ENCODE measurements at regions not wholly inside any gene's neighbourhood (a gene's known extent, or its start where the extent isn't known, plus 50 kb on each side); places are given as distances from the start of the nearest gene placed in this dataset.

DNA sequence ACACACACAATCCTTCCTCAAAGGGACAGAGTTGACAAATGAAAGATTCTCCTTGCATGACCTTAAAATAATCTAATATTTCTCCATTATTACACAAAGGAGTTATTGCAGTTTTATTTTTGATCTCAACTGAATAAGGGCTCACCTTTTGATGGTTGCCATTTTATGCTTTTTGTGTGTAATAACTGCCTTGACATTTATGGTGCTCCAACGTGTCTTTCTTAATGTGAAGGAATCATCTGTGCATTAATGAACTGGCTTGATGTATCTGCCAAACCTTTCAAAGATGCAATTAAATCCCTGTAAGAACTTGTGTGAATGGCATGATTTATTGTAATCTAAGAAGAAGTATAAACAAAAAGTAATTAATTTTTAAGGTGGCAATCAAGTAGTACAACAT is 1519.8 kb upstream of the CDH9 start:
- Histone ChIP-seq H3K4me1 (ENCODE audit: low read length) (no peaks in the 10 kb centered on the region), H3K4me2 (ENCODE audit: low read length) (no peak overlapping the region), H3K27ac (ENCODE audit: low read length) (no peak overlapping the region), H3K36me3 (replicated peaks; ENCODE audit: low read depth, low read length) (no peaks in the 10 kb centered on the region), H3K4me3 (ENCODE audit: low read length) (no peak overlapping the region), H3K9ac (ENCODE audit: low read length) (no peak overlapping the region), H3K79me2 (ENCODE audit: low read length) (no peaks in the 10 kb centered on the region), H3K27me3 (ENCODE audit: low read depth, low read length) (no peaks in the 10 kb centered on the region), H2AFZ (ENCODE audit: low read depth, low read length) (no peak overlapping the region), H3K9me3 (ENCODE audit: insufficient read depth, low read length) (no peaks in the 10 kb centered on the region), H4K20me1 (ENCODE audit: insufficient read depth, low read length) (no peaks in the 10 kb centered on the region)
- no peak for TF ChIP-seq CTCF (IDR thresholded peaks at IDR 0.05; ENCODE audit: low read depth, low read length)
- no peak for TF ChIP-seq EZH2phosphoT487 (IDR thresholded peaks at IDR 0.05; ENCODE audit: low read depth)

GRCh38 chr5:28557114-28557513 is 1518.7 kb upstream of the CDH9 start:
- Histone ChIP-seq H3K9me3 (ENCODE audit: insufficient read depth, low read length) (no peaks in the 10 kb centered on the region), H3K9ac (ENCODE audit: low read length) (no peak overlapping the region), H2AFZ (ENCODE audit: low read depth, low read length) (no peak overlapping the region), H3K27ac (ENCODE audit: low read length) (no peak overlapping the region), H3K4me3 (ENCODE audit: low read length) (no peak overlapping the region), H3K79me2 (ENCODE audit: low read length) (no peaks in the 10 kb centered on the region), H3K27me3 (ENCODE audit: low read depth, low read length) (no peaks in the 10 kb centered on the region), H3K4me1 (ENCODE audit: low read length) (no peaks in the 10 kb centered on the region), H4K20me1 (ENCODE audit: insufficient read depth, low read length) (no peaks in the 10 kb centered on the region), H3K4me2 (ENCODE audit: low read length) (no peak overlapping the region), H3K36me3 (replicated peaks; ENCODE audit: low read depth, low read length) (no peaks in the 10 kb centered on the region)
- TF ChIP-seq EZH2phosphoT487 (IDR thresholded peaks at IDR 0.05; ENCODE audit: low read depth) (no peak), CTCF (IDR thresholded peaks at IDR 0.05; ENCODE audit: low read depth, low read length) (no peak)

DNA sequence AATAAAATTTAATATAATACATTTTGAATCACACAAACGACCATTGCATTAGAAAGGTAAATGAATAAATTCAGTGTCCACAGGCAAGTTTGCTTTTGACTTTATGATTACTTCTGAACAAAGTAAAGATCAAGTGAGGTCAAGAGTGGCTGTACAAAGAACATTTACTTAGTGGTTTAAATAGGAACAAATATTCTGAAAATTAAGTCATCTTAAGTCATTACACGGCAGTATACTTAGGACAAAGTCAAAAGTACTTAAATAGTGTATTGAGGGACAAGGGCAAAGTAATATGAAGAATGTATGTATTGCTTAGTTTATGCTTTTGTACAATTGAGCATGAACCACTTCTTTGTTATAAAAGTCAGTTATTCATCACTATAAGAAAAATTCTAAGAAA is 1511.2 kb upstream of the CDH9 start:
- Histone ChIP-seq H4K20me1 (ENCODE audit: insufficient read depth, low read length) (no peaks in the 10 kb centered on the region), H2AFZ (ENCODE audit: low read depth, low read length) (no peak overlapping the region), H3K9ac (ENCODE audit: low read length) (no peak overlapping the region), H3K4me1 (ENCODE audit: low read length) (no peaks in the 10 kb centered on the region), H3K9me3 (ENCODE audit: insufficient read depth, low read length) (no peaks in the 10 kb centered on the region), H3K4me2 (ENCODE audit: low read length) (no peak overlapping the region), H3K36me3 (replicated peaks; ENCODE audit: low read depth, low read length) (no peaks in the 10 kb centered on the region), H3K27ac (ENCODE audit: low read length) (no peak overlapping the region), H3K4me3 (ENCODE audit: low read length) (no peak overlapping the region), H3K79me2 (ENCODE audit: low read length) (no peaks in the 10 kb centered on the region), H3K27me3 (ENCODE audit: low read depth, low read length) (no peaks in the 10 kb centered on the region)
- TF ChIP-seq EZH2phosphoT487 (IDR thresholded peaks at IDR 0.05; ENCODE audit: low read depth) (no peak), CTCF (IDR thresholded peaks at IDR 0.05; ENCODE audit: low read depth, low read length) (no peak)

GRCh38 chr5:28548856-28549255 is 1510.5 kb upstream of the CDH9 start:
- Histone ChIP-seq H3K36me3 (replicated peaks; ENCODE audit: low read depth, low read length) (no peaks in the 10 kb centered on the region), H2AFZ (ENCODE audit: low read depth, low read length) (no peak overlapping the region), H3K27me3 (ENCODE audit: low read depth, low read length) (no peaks in the 10 kb centered on the region), H3K4me3 (ENCODE audit: low read length) (no peak overlapping the region), H3K9me3 (ENCODE audit: insufficient read depth, low read length) (no peaks in the 10 kb centered on the region), H3K27ac (ENCODE audit: low read length) (no peak overlapping the region), H3K4me2 (ENCODE audit: low read length) (no peak overlapping the region), H3K79me2 (ENCODE audit: low read length) (no peaks in the 10 kb centered on the region), H3K9ac (ENCODE audit: low read length) (no peak overlapping the region), H4K20me1 (ENCODE audit: insufficient read depth, low read length) (no peaks in the 10 kb centered on the region), H3K4me1 (ENCODE audit: low read length) (no peaks in the 10 kb centered on the region)
- TF ChIP-seq CTCF (IDR thresholded peaks at IDR 0.05; ENCODE audit: low read depth, low read length): no peak
- TF ChIP-seq EZH2phosphoT487 (IDR thresholded peaks at IDR 0.05; ENCODE audit: low read depth): no peak

All from OCI-LY3 (cell line).